D341Med (cell line): ENCODE measurements at regions not wholly inside any gene's neighbourhood (a gene's known extent, or its start where the extent isn't known, plus 50 kb on each side); places are given as distances from the start of the nearest gene placed in this dataset.

Experiments used
- DNase-seq: peaks from one replicate; pipeline ENCODE4 v3.0.0; 2012; ENCODE audit warnings: low spot score

DNA sequence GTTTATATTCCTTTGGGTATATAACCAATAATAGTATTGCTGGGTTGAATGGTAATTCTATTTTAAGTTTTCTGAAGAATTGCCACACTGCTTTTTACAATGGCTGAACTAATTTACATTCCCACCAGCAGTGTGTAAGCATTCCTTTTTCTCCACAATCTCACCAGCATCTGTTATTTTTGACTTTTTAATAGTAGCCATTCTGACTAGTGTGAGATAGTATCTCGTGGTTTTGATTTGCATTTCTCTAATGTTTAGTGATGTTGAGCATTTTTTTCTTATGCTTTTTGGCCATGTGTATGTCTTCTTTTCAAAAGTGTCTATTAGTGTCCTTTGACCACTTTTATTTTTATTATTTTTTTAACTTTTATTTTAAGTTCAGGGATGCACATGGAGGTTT is 275.3 kb downstream of the METTL15 start:
- no peak for DNase-seq
